ENCODE measurements at regions not wholly inside any gene's neighbourhood (a gene's known extent, or its start where the extent isn't known, plus 50 kb on each side); places are given as distances from the start of the nearest gene placed in this dataset.

DNA sequence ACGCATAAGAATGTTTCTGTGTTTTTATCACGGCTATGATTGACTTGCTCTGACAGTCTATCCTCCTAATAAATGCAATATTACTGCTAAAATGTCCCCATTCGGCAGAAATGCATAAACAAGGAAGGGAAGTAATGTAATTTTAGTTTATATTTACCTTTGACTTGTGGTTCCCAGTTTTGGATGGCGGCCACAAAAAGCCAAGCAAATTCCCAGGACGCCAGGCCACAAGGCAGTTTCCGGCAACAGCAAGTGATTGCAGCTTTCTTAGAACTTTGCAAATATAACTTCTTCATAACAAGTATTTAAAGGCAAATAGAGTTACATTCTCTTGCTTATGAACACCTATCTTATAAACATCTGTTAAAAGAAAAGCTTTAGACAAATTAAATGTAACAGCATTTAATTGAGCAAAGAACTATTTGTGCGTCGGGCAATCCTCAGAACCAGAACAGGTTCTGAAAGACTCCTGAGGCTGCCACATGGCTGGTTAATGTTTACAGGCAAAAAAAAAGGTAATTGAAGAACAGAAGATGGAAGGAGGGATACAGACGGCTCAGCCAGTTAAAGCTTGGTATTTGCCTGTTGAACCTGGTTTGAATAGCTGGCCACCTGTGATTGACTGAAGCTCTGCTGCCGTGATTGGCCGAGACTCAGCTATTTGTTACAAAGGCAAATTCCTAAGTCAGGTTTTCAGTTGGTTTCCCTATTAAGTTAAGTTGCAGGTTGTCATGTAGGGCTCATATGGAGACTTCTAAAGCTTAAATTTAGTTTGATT, 80.8 kb downstream of the C21orf91 start:
- TF ChIP-seq, protein P1, sequence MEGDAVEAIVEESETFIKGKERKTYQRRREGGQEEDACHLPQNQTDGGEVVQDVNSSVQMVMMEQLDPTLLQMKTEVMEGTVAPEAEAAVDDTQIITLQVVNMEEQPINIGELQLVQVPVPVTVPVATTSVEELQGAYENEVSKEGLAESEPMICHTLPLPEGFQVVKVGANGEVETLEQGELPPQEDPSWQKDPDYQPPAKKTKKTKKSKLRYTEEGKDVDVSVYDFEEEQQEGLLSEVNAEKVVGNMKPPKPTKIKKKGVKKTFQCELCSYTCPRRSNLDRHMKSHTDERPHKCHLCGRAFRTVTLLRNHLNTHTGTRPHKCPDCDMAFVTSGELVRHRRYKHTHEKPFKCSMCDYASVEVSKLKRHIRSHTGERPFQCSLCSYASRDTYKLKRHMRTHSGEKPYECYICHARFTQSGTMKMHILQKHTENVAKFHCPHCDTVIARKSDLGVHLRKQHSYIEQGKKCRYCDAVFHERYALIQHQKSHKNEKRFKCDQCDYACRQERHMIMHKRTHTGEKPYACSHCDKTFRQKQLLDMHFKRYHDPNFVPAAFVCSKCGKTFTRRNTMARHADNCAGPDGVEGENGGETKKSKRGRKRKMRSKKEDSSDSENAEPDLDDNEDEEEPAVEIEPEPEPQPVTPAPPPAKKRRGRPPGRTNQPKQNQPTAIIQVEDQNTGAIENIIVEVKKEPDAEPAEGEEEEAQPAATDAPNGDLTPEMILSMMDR (IDR thresholded peaks at IDR 0.05) = no peak
- TF ChIP-seq POLR2AphosphoS5 (IDR thresholded peaks at IDR 0.05; ENCODE audit: insufficient read depth in 1 of 2, low read depth in 1 of 2) = no peak
- no peak for TF ChIP-seq POLR2A (IDR thresholded peaks at IDR 0.05)
- Histone ChIP-seq H3K27me3 (no peaks in the 10 kb centered on the region), H3K4me1 (no peaks in the 10 kb centered on the region), H3K4me3 (no peak overlapping the region), H3K36me3 (no peaks in the 10 kb centered on the region), H3K27ac (no peak overlapping the region), H3K9me3 (no peaks in the 10 kb centered on the region)
- intact Hi-C loops (cut with DNase I) = no loop called here
- no peak for DNase-seq (ENCODE audit: extremely low spot score in 2 of 2)

DNA sequence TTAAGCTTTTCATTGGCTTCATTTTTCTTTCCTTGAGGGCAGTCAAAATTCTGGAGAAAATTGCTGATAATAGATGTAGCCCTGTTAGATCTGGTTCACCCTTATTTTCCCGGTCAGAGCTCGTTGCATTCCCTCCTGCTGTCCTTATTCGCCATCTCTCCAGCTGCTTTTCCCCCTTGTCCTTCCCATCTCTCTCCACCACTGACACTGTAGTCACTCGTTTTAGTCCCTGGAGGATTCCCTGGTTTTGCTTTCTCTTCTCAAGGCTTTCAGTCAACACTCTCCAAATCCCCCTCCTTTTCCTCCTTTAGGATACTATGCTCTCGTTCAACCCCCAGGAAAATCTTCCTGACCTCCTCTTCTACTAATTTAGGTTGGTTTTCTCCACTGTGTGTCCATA, 83.1 kb downstream of the C21orf91 start:
- no peak for DNase-seq (ENCODE audit: extremely low spot score in 2 of 2)
- intact Hi-C loops (cut with DNase I) = no loop called here
- no peaks in the 10 kb centered on the region for H3K36me3 ChIP-seq
- no peaks in the 10 kb centered on the region for H3K27me3 ChIP-seq
- TF ChIP-seq POLR2A (IDR thresholded peaks at IDR 0.05) = no peak
- TF ChIP-seq, protein P1 (IDR thresholded peaks at IDR 0.05) = no peak
- TF ChIP-seq POLR2AphosphoS5 (IDR thresholded peaks at IDR 0.05; ENCODE audit: insufficient read depth in 1 of 2, low read depth in 1 of 2) = no peak
- no peak overlapping the region for H3K27ac ChIP-seq
- H3K4me3 ChIP-seq = no peak overlapping the region
- H3K4me1 ChIP-seq = no peaks in the 10 kb centered on the region
- no peaks in the 10 kb centered on the region for H3K9me3 ChIP-seq

DNA sequence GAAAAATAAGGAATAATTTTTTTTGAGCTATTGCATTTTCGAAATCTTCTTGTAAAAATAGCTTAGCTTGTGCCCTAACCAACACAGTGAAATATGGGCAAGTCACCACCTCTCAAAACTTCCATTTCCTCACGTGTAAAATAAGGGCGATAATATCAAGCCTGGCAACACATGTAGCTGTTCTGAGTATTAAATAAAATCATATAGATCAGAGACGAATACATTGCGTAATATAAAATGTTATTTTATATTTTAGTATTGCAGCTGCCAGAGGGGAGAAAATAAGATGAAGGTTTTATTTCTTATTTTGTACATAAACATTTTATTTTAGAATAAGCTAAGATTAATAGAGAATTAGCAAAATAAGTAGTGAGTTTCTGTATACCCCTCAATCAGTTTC, 85.9 kb downstream of the C21orf91 start:
- Histone ChIP-seq H3K36me3 (no peaks in the 10 kb centered on the region), H3K27ac (no peak overlapping the region), H3K9me3 (no peaks in the 10 kb centered on the region), H3K4me1 (no peaks in the 10 kb centered on the region), H3K4me3 (no peak overlapping the region), H3K27me3 (no peaks in the 10 kb centered on the region)
- intact Hi-C loops (cut with DNase I) = no loop called here
- DNase-seq (ENCODE audit: extremely low spot score in 2 of 2) = no peak
- TF ChIP-seq POLR2A (IDR thresholded peaks at IDR 0.05) = no peak
- TF ChIP-seq, protein P1 (IDR thresholded peaks at IDR 0.05) = no peak
- no peak for TF ChIP-seq POLR2AphosphoS5 (IDR thresholded peaks at IDR 0.05; ENCODE audit: insufficient read depth in 1 of 2, low read depth in 1 of 2)

DNA sequence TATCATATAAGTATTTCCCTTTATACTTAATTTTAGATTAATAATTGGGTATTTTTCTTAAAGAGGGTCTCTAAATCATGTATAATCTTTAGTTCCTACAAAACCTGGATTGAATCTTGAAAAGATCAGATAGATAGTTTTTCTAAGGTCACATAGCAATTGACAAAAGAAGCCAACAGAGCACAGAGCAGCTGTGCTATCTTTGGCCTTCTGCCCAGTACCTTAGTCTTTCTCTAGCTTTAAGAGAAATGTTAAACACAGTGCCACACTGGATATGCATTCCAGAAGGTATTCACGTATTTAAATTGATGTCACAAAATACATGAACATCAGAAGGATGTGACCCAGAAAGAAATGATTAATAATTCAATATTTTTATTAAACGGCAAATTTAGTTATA, 86.8 kb downstream of the C21orf91 start:
- Histone ChIP-seq H3K4me1 (no peaks in the 10 kb centered on the region), H3K36me3 (no peaks in the 10 kb centered on the region), H3K27me3 (no peaks in the 10 kb centered on the region), H3K4me3 (no peak overlapping the region), H3K27ac (no peak overlapping the region), H3K9me3 (no peaks in the 10 kb centered on the region)
- TF ChIP-seq, protein P1 (IDR thresholded peaks at IDR 0.05) = no peak
- TF ChIP-seq POLR2AphosphoS5 (IDR thresholded peaks at IDR 0.05; ENCODE audit: insufficient read depth in 1 of 2, low read depth in 1 of 2) (no peak), POLR2A (IDR thresholded peaks at IDR 0.05) (no peak)
- intact Hi-C loops (cut with DNase I) = no loop called here
- DNase-seq (ENCODE audit: extremely low spot score in 2 of 2) = no peak

DNA sequence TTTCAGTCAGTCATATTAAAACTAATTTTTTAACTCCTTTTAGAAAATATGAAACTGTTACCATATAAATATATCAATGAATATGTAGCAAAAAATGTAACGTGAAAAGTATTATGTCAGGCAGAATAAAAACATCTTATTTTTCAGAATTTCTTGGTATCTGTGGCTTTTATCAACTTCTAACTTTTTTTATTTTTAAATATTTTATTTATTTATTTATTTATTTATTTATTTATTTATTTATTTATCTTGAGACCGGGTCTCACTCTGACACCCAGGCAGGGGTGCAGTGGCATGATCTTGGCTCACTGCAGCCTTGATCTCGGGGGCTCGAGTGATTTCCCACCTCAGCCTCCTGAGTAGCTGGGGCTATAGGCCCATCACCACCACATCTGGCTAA, 87.6 kb downstream of the C21orf91 start:
- no peaks in the 10 kb centered on the region for H3K27me3 ChIP-seq
- no peaks in the 10 kb centered on the region for H3K9me3 ChIP-seq
- H3K4me3 ChIP-seq = no peak overlapping the region
- TF ChIP-seq POLR2AphosphoS5 (IDR thresholded peaks at IDR 0.05; ENCODE audit: insufficient read depth in 1 of 2, low read depth in 1 of 2) (no peak), POLR2A (IDR thresholded peaks at IDR 0.05) (no peak)
- TF ChIP-seq, protein P1 (IDR thresholded peaks at IDR 0.05) = no peak
- no peak overlapping the region for H3K27ac ChIP-seq
- intact Hi-C loops (cut with DNase I) = no loop called here
- H3K36me3 ChIP-seq = no peaks in the 10 kb centered on the region
- no peaks in the 10 kb centered on the region for H3K4me1 ChIP-seq
- no peak for DNase-seq (ENCODE audit: extremely low spot score in 2 of 2)
